HCT116 (cell line): ENCODE measurements at regions not wholly inside any gene's neighbourhood (a gene's known extent, or its start where the extent isn't known, plus 50 kb on each side); places are given as distances from the start of the nearest gene placed in this dataset.

ENCODE experiments used
- ATAC-seq: fragments of 200-7000 bp; cut with Tn5 transposase; 2 replicates; pipeline ENCODE4 v1.9.1; 2020; ENCODE audit warnings: mild to moderate bottlenecking, moderate library complexity
- BruUV-seq: library from RNA; stranded (reverse); fragments of 400-500 nt; replicated peaks from 2 replicates; lab custom pipeline; 2021; lab: Mats Ljungman, UMichigan
- CTCF ChIA-PET: fragments of 300-600 bp; sonication (Branson Sonifier 250); formaldehyde crosslinking; loops from one replicate; lab custom pipeline; 2021; ENCODE audit warnings: antibody characterized with exemption; lab: Charles Lee
- POLR2A ChIA-PET: fragments of 300-600, 350-600 bp; sonication (Branson Sonifier 250); formaldehyde crosslinking; loops from one replicate; lab custom pipeline; 2021; ENCODE audit warnings: antibody characterized with exemption; lab: Charles Lee
- RAD21 ChIA-PET, 2 experiments: fragments of 300-600 bp; sonication (Branson Sonifier 250); formaldehyde crosslinking; loops; one replicate each; lab custom pipeline; 2023; ENCODE audit warnings: low total read pairs in 2 of 2; ENCODE audit not compliant: uncharacterized antibody in 2 of 2, unreplicated experiment in 2 of 2, low non-redundant PET in 1 of 2; lab: Charles Lee
- DNase-seq: peaks from one replicate; pipeline ENCODE4 v3.0.0-alpha.2; 2010; ENCODE audit warnings: low read depth, low spot score
- H2AFZ ChIP-seq: fragments of 200-600 bp; shearing (Covaris generic), sonication (generic); 2 replicates; pipeline ENCODE4 v1.6.1; 2017; ENCODE audit warnings: low read depth, mixed run types, mixed read lengths, antibody characterized with exemption, low read length; ENCODE audit not compliant: poor library complexity, severe bottlenecking
- H3K27ac ChIP-seq: 2 replicates; pipeline ENCODE4 v1.5.1; 2012; ENCODE audit warnings: low read depth, low read length
- H3K27me3 ChIP-seq: fragments of 200-600 bp; sonication (generic); 2 replicates; pipeline ENCODE4 v1.6.1; 2016; ENCODE audit warnings: mixed run types, low read length, mixed read lengths; ENCODE audit not compliant: insufficient read depth
- H3K36me3 ChIP-seq, 2 experiments: fragments of 200-500 bp in 1 of 2; fragments of 200-600 bp in 1 of 2; sonication (Bioruptor generic) in 1 of 2; sonication (generic) in 1 of 2; 2 replicates each; pipeline versions ENCODE4 v1.5.1 to v1.6.1; 2014 to 2016; ENCODE audit warnings: low read length in 2 of 2, inconsistent platforms in 1 of 2, mixed read lengths in 1 of 2, mixed run types in 1 of 2; ENCODE audit not compliant: insufficient read depth in 2 of 2, control insufficient read depth in 1 of 2
- H3K4me1 ChIP-seq, 2 experiments: fragments of 200-600 bp in 1 of 2; sonication (generic) in 1 of 2; 2 replicates each; pipeline versions ENCODE4 v1.5.1 to v1.6.1; 2012 to 2017; ENCODE audit warnings: low read length in 2 of 2, inconsistent platforms in 1 of 2, mild to moderate bottlenecking in 1 of 2, mixed read lengths in 1 of 2, mixed run types in 1 of 2, moderate library complexity in 1 of 2; ENCODE audit not compliant: insufficient read depth in 2 of 2, control insufficient read depth in 1 of 2
- H3K4me2 ChIP-seq: fragments of 200-600 bp; sonication (generic); 2 replicates; pipeline ENCODE4 v1.6.1; 2017; ENCODE audit warnings: mixed run types, low read length, mixed read lengths
- H3K4me3 ChIP-seq, 2 experiments: fragments of 200-600 bp in 1 of 2; sonication (generic) in 1 of 2; replicated peaks in 1 of 2; 2 replicates each; pipeline ENCODE4 v1.5.1; 2011 to 2016; ENCODE audit warnings: low read length in 2 of 2, control low read depth in 1 of 2, low read depth in 1 of 2, mild to moderate bottlenecking in 1 of 2, mixed read lengths in 1 of 2, mixed run types in 1 of 2
- H3K79me2 ChIP-seq: fragments of 200-600 bp; sonication (generic); 2 replicates; pipeline ENCODE4 v1.6.1; 2017; ENCODE audit warnings: mild to moderate bottlenecking, mixed run types, low read length, moderate library complexity, mixed read lengths; ENCODE audit not compliant: insufficient read depth
- H3K9ac ChIP-seq: fragments of 200-600 bp; sonication (generic); 2 replicates; pipeline ENCODE4 v1.6.1; 2016; ENCODE audit warnings: low read length, mixed read lengths
- H3K9me2 ChIP-seq: fragments of 200-600 bp; sonication (generic), shearing (Covaris generic); 2 replicates; pipeline ENCODE4 v1.6.1; 2017; ENCODE audit warnings: mixed run types, mild to moderate bottlenecking, moderate library complexity; ENCODE audit not compliant: insufficient read depth
- H3K9me3 ChIP-seq, 2 experiments: fragments of 200-500 bp in 1 of 2; fragments of 200-600 bp in 1 of 2; sonication (Bioruptor generic) in 1 of 2; sonication (generic) in 1 of 2; 2 replicates each; pipeline ENCODE4 v1.6.1; 2014 to 2017; ENCODE audit warnings: low read length in 2 of 2, mixed read lengths in 2 of 2, inconsistent platforms in 1 of 2, low read depth in 1 of 2, mild to moderate bottlenecking in 1 of 2, mixed run types in 1 of 2, moderate library complexity in 1 of 2; ENCODE audit not compliant: control insufficient read depth in 1 of 2, insufficient read depth in 1 of 2
- H4K20me1 ChIP-seq: fragments of 200-600 bp; sonication (generic), shearing (Covaris generic); 2 replicates; pipeline ENCODE4 v1.6.1; 2017; ENCODE audit warnings: mixed run types, mild to moderate bottlenecking, moderate library complexity; ENCODE audit not compliant: insufficient read depth
- CBX3 ChIP-seq: IDR thresholded peaks from 2 replicates; pipeline ENCODE4 v1.6.1; 2012; ENCODE audit warnings: low read depth
- CEBPB ChIP-seq: IDR thresholded peaks from 2 replicates; pipeline ENCODE4 v1.6.1; 2012; ENCODE audit warnings: low read depth
- ELF1 ChIP-seq: IDR thresholded peaks from 2 replicates; pipeline ENCODE4 v1.6.1; 2012; ENCODE audit warnings: low read depth, borderline replicate concordance
- EZH2 ChIP-seq: fragments of 200-600 bp; sonication (generic); IDR thresholded peaks from 2 replicates; pipeline ENCODE4 v1.6.1; 2017; ENCODE audit warnings: antibody characterized with exemption, mixed run types
- EZH2phosphoT487 ChIP-seq: fragments of 200-600 bp; IDR thresholded peaks from 2 replicates; pipeline ENCODE4 v1.6.1; 2018; ENCODE audit warnings: antibody characterized with exemption, borderline replicate concordance
- FOSL1 ChIP-seq: IDR thresholded peaks from 2 replicates; pipeline ENCODE4 v1.6.1; 2012; ENCODE audit warnings: low read depth
- JUND ChIP-seq: IDR thresholded peaks from 2 replicates; pipeline ENCODE4 v1.6.1; 2012
- POLR2A ChIP-seq: IDR thresholded peaks from 2 replicates; pipeline ENCODE4 v1.7.0; 2011; ENCODE audit warnings: borderline replicate concordance; ENCODE audit not compliant: insufficient read depth, insufficient read length; ENCODE audit errors: extremely low read depth
- POLR2AphosphoS5 ChIP-seq: IDR thresholded peaks from 2 replicates; pipeline ENCODE4 v1.6.1; 2011; ENCODE audit warnings: mild to moderate bottlenecking, low read depth, low read length, moderate library complexity
- SRF ChIP-seq: IDR thresholded peaks from 2 replicates; pipeline ENCODE4 v1.6.1; 2012; ENCODE audit warnings: low read depth
- YY1 ChIP-seq: IDR thresholded peaks from 2 replicates; pipeline ENCODE4 v1.6.1; 2011; ENCODE audit warnings: low read length, low read depth, moderate library complexity, mild to moderate bottlenecking; ENCODE audit not compliant: insufficient replicate concordance; ENCODE audit errors: extremely low read depth
- ZNF274 ChIP-seq: fragments of 200-500 bp; sonication (Bioruptor generic); IDR thresholded peaks from 2 replicates; pipeline ENCODE4 v1.6.1; 2014; ENCODE audit warnings: mild to moderate bottlenecking, low read depth, low read length, inconsistent platforms
- intact Hi-C: fragments of 100-400 bp; cut with micrococcal nuclease; formaldehyde crosslinking; loops from 2 replicates; pipeline ENCODE4 v1.10.0; 2022
- TF ChIP-seq, protein P1 (sequence below): IDR thresholded peaks from 2 replicates; pipeline ENCODE4 v1.6.1; 2012
- TF ChIP-seq, protein P2 (sequence below): IDR thresholded peaks from 2 replicates; pipeline ENCODE4 v1.6.1; 2012; ENCODE audit warnings: low read depth
- TF ChIP-seq, protein P3 (sequence below): IDR thresholded peaks from 2 replicates; pipeline ENCODE4 v1.6.1; 2012

DNA sequence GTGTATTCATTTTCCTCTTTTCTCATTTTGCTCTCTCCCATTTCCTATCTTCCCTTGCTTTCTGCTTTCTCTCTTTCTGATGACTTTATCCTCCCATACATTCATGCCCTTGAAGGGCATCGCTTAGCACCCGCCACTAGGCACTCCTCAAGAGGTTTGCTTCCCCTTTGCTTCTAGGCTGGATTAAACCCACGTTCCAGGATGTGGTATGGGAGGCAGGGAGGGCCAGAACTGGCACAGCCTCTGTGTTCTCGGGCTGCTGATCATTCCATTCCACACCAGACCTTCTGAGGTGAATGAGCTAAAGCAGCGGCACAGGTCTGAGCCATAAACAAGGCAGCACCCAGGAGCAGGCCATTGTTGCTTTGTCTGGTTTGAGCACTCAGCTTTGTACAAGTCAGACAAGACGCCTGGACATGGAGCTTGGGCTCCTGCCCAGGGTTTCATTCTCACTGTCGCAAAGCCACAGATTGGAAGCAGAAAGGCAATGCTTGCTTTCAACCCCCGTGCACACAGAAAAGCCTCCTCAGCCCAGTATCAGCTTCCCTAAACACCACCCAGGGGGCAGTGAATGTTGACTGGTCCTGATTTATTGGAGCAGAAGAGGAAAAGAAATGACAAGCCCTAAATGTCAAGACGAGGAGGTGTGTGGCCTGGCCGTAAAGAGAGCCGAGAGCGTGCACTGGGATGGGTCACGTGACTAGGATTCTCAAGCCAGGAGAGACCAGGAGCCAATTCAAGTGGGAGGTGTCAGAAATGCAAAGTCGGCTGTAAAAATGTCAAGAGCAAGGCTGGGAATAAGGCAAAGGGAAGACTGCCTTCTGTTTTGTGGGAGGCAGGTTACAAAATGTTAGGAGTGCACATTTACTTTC is 218.0 kb upstream of the SERP2 start:
- CTCF ChIA-PET, result no interaction called here
- POLR2A ChIA-PET, result no interaction called here
- ATAC-seq, result no peak

DNA sequence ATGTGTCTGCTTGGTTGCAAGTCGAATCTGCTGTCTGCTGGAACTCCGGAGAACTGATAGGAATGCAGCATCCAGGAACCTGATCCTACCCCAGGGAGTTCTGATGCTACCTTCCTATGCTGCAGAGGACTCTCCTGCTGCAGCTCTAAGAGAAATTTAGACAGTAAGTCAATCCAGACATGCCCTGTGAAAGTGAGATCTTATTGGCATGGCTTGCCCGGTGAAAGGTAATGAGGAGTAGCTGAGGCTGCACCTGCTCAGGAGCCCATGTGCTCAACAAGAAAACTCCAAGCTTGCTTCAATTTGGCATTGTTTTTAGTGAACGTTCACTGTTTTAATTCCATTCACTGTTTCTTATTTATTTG is 217.3 kb upstream of the SERP2 start:
- Histone ChIP-seq H3K27ac (no peak overlapping the region), H3K9ac (no peak overlapping the region), H3K9me2 (no peaks in the 10 kb centered on the region), H3K4me3 (no peak overlapping the region), H3K9me3 (no peaks in the 10 kb centered on the region), H4K20me1 (no peaks in the 10 kb centered on the region), H3K36me3 (no peaks in the 10 kb centered on the region), H3K4me1 (no peaks in the 10 kb centered on the region), H3K79me2 (no peaks in the 10 kb centered on the region), H2AFZ (no peak overlapping the region), H3K4me2 (no peak overlapping the region), H3K27me3 (no peaks in the 10 kb centered on the region)
- intact Hi-C loops, result no loop called here
- ChIA-PET POLR2A (no interaction called here), RAD21 (no interaction called here), CTCF (no interaction called here)
- ATAC-seq (no peak), DNase-seq (no peak)
- TF ChIP-seq POLR2AphosphoS5 (no peak), CBX3 (no peak), SRF (no peak), ELF1 (no peak), YY1 (no peak), ZNF274 (no peak), JUND (no peak), POLR2A (no peak), FOSL1 (no peak)
- TF ChIP-seq, protein P1, sequence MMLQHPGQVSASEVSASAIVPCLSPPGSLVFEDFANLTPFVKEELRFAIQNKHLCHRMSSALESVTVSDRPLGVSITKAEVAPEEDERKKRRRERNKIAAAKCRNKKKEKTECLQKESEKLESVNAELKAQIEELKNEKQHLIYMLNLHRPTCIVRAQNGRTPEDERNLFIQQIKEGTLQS, result no peak
- TF ChIP-seq, protein P2, sequence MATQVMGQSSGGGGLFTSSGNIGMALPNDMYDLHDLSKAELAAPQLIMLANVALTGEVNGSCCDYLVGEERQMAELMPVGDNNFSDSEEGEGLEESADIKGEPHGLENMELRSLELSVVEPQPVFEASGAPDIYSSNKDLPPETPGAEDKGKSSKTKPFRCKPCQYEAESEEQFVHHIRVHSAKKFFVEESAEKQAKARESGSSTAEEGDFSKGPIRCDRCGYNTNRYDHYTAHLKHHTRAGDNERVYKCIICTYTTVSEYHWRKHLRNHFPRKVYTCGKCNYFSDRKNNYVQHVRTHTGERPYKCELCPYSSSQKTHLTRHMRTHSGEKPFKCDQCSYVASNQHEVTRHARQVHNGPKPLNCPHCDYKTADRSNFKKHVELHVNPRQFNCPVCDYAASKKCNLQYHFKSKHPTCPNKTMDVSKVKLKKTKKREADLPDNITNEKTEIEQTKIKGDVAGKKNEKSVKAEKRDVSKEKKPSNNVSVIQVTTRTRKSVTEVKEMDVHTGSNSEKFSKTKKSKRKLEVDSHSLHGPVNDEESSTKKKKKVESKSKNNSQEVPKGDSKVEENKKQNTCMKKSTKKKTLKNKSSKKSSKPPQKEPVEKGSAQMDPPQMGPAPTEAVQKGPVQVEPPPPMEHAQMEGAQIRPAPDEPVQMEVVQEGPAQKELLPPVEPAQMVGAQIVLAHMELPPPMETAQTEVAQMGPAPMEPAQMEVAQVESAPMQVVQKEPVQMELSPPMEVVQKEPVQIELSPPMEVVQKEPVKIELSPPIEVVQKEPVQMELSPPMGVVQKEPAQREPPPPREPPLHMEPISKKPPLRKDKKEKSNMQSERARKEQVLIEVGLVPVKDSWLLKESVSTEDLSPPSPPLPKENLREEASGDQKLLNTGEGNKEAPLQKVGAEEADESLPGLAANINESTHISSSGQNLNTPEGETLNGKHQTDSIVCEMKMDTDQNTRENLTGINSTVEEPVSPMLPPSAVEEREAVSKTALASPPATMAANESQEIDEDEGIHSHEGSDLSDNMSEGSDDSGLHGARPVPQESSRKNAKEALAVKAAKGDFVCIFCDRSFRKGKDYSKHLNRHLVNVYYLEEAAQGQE, result no peak
- TF ChIP-seq, protein P3, sequence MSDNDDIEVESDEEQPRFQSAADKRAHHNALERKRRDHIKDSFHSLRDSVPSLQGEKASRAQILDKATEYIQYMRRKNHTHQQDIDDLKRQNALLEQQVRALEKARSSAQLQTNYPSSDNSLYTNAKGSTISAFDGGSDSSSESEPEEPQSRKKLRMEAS, result no peak
- BruUV-seq, result no TSS peak

More for the DNA sequence above, 218.0 kb upstream of the SERP2 start:
- H3K4me1 ChIP-seq, result no peaks in the 10 kb centered on the region
- intact Hi-C loops, result no loop called here
- H3K36me3 ChIP-seq, result no peaks in the 10 kb centered on the region
- H4K20me1 ChIP-seq, result no peaks in the 10 kb centered on the region
- H2AFZ ChIP-seq, result no peak overlapping the region
- no peaks in the 10 kb centered on the region for H3K79me2 ChIP-seq
- no TSS peak for BruUV-seq
- no peak overlapping the region for H3K9ac ChIP-seq
- TF ChIP-seq, protein P1, result no peak
- TF ChIP-seq SRF (no peak), EZH2 (no peak), ZNF274 (no peak), ELF1 (no peak), FOSL1 (no peak), CEBPB (no peak), EZH2phosphoT487 (no peak), JUND (no peak)
- TF ChIP-seq, protein P3, result no peak
- H3K4me3 ChIP-seq, result no peak overlapping the region
- no peak overlapping the region for H3K27ac ChIP-seq
- RAD21 ChIA-PET, result no interaction called here
- H3K4me2 ChIP-seq, result no peak overlapping the region
- H3K27me3 ChIP-seq, result no peaks in the 10 kb centered on the region
- H3K9me2 ChIP-seq, result no peaks in the 10 kb centered on the region
- no peaks in the 10 kb centered on the region for H3K9me3 ChIP-seq
- DNase-seq, result no peak
